Ovary (tissue), 3 donors: ENCODE measurements at regions not wholly inside any gene's neighbourhood (a gene's known extent, or its start where the extent isn't known, plus 50 kb on each side); places are given as distances from the start of the nearest gene placed in this dataset.

Source experiments
- POLR2A ChIP-seq: fragments of 450-650 bp; IDR thresholded peaks from one replicate; pipeline ENCODE4 v1.6.1; 2017; ENCODE audit warnings: antibody characterized with exemption, mild to moderate bottlenecking, moderate library complexity
- TF ChIP-seq, protein P1 (sequence below), 3 donors: fragments of 450-650 bp in 2 of 3; fragments of 200-600 bp in 1 of 3; IDR thresholded peaks; one replicate each; pipeline versions ENCODE4 v1.5.1 to v1.8.0; 2016 to 2022; ENCODE audit warnings: antibody characterized with exemption in 3 of 3, mild to moderate bottlenecking in 1 of 3
- donor health status: DM: no; HTN: no; CAD: no.

DNA sequence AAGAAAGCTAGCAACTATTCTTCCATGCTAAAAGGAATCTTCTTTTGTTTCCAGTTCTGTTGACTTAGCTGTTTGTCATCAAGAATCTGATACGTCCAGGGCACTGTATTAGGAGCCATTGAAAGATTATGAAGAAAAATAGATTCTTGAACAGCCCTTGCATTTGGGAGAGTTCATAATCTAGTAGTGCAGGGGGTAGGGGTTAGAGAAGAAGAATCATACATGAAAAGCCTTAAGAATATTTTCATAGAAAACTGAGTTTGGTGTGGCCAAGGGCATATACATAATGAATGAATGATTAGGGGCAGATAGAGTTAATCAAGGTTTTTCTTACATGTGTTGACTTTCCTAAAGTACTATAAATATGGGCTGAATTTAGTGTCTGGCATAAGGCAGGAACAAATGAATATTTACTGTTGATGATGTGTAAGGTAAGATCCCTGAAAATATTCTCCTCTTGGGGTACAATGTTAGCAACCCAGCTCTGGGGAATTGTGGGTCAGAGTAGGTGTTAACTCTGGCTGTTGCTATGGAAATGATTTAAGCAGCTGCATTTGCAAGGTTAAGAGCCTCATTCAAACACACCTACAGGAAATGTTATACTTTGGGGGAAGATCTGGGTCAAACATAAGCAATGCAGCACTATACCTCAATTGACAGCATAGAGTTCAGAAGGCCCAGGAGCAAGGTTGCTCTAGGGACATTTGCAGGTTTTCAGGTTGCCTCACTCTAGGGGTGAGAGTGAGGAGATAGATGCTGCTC lies 667.3 kb upstream of the CITED2 start:
- TF ChIP-seq, protein P1, sequence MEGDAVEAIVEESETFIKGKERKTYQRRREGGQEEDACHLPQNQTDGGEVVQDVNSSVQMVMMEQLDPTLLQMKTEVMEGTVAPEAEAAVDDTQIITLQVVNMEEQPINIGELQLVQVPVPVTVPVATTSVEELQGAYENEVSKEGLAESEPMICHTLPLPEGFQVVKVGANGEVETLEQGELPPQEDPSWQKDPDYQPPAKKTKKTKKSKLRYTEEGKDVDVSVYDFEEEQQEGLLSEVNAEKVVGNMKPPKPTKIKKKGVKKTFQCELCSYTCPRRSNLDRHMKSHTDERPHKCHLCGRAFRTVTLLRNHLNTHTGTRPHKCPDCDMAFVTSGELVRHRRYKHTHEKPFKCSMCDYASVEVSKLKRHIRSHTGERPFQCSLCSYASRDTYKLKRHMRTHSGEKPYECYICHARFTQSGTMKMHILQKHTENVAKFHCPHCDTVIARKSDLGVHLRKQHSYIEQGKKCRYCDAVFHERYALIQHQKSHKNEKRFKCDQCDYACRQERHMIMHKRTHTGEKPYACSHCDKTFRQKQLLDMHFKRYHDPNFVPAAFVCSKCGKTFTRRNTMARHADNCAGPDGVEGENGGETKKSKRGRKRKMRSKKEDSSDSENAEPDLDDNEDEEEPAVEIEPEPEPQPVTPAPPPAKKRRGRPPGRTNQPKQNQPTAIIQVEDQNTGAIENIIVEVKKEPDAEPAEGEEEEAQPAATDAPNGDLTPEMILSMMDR (IDR thresholded peaks at IDR 0.05) = no peak
- TF ChIP-seq POLR2A = no peak
